Natural killer cell (primary cell): ENCODE measurements at regions not wholly inside any gene's neighbourhood (a gene's known extent, or its start where the extent isn't known, plus 50 kb on each side); places are given as distances from the start of the nearest gene placed in this dataset.
"Not testable (repeated sequence)": the region's sequence is repeated elsewhere in the genome, so short reads cannot be mapped to it uniquely, and the experiment has no call there.

Experiments used
- ATAC-seq, 3 donors: fragments of 150-1000 bp in 2 of 3; fragments of 200-7000 bp in 1 of 3; cut with Tn5 transposase; 1 replicate in 1 of 3; 2 replicates in 2 of 3; pipeline ENCODE4 v1.10.0; 2021; ENCODE audit warnings: mild to moderate bottlenecking in 2 of 3, moderate library complexity in 2 of 3
- DNase-seq, 2 donors: peaks; one replicate each; pipeline versions ENCODE4 v3.0.0 to v3.0.0-alpha.2; 2013 to 2021; ENCODE audit warnings: mixed read lengths in 1 of 2
- H3K27ac ChIP-seq: one replicate; pipeline ENCODE4 v1.5.1; 2013; ENCODE audit warnings: mild to moderate bottlenecking, low read length
- H3K27me3 ChIP-seq: one replicate; pipeline ENCODE4 v1.6.1; 2013; ENCODE audit warnings: low read length; ENCODE audit not compliant: control insufficient read depth, insufficient read depth
- H3K36me3 ChIP-seq: one replicate; pipeline ENCODE4 v1.6.1; 2013; ENCODE audit warnings: low read length; ENCODE audit not compliant: control insufficient read depth, insufficient read depth
- H3K4me1 ChIP-seq: one replicate; pipeline ENCODE4 v1.6.1; 2013; ENCODE audit warnings: low read length; ENCODE audit not compliant: control insufficient read depth, insufficient read depth
- H3K4me3 ChIP-seq: one replicate; pipeline ENCODE4 v1.5.1; 2013; ENCODE audit warnings: low read length
- H3K9me3 ChIP-seq: one replicate; pipeline ENCODE4 v1.6.1; 2013; ENCODE audit warnings: low read length; ENCODE audit not compliant: control insufficient read depth, insufficient read depth
- H3K27ac Mint-ChIP-seq, 2 donors: one replicate each; pipeline ENCODE4 v1.8.0; 2022; ENCODE audit warnings: mild to moderate bottlenecking in 2 of 2, mixed read lengths in 2 of 2, moderate library complexity in 1 of 2
- H3K27me3 Mint-ChIP-seq, 2 donors: one replicate each; pipeline ENCODE4 v1.8.0; 2022; ENCODE audit warnings: low read depth in 2 of 2, mixed read lengths in 2 of 2
- H3K36me3 Mint-ChIP-seq: one replicate; pipeline ENCODE4 v1.8.0; 2022; ENCODE audit warnings: mixed read lengths
- H3K4me1 Mint-ChIP-seq, 2 donors: one replicate each; pipeline ENCODE4 v1.8.0; 2022; ENCODE audit warnings: mixed read lengths in 2 of 2
- H3K4me3 Mint-ChIP-seq: one replicate; pipeline ENCODE4 v1.8.0; 2022; ENCODE audit warnings: mild to moderate bottlenecking, moderate library complexity, mixed read lengths
- H3K9me3 Mint-ChIP-seq, 2 donors: one replicate each; pipeline ENCODE4 v1.8.0; 2022; ENCODE audit warnings: mixed read lengths in 2 of 2
- WGBS: methylation state at CpG from one replicate; pipeline ENCODE4 v1.1.7; 2013; ENCODE audit warnings: missing lambda C conversion rate; ENCODE audit not compliant: insufficient coverage; 5-methylcytosine and 5-hydroxymethylcytosine counted together
- intact Hi-C: fragments of 100-400 bp; cut with micrococcal nuclease; formaldehyde crosslinking; loops from one replicate; pipeline ENCODE4 v1.14.2; 2022
- TF ChIP-seq, protein P1 (sequence below): fragments of 200-600 bp; IDR thresholded peaks from one replicate; pipeline ENCODE4 v1.8.0; 2022; ENCODE audit warnings: antibody characterized with exemption

DNA sequence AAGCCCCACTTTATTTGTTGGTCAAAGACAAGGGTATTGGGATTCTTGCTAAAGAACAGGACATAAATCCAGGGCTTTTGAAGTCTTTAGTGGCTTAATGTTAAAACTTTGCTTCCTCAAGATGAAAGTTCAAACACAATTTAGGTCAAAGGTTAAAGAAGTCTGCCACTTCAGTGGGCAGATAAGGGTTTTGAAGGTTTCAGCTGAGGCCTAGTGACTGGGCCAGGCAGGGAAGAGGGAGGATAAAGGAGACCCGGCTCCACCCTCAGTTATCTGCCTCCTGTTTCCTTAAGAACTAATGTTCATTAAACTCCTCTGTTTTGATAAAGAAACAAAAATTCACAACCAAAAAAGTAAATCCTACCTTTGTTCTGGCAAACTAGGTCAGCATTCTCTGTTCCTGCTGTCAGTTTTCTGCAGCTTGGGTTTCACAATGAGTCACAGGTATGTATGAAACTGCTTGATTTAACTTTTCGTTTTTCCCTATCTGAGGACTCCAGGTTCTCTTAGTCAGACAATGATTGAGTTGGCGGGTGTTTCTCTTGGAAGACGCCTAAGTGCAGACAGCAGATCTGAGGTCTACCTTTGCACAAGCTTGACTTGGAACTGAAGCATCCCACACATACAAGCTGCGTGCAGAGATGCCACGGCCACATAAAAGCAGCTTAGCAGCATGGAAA lies 208.3 kb downstream of the EXOC5 start:
- no peak overlapping the region for H3K4me3 Mint-ChIP-seq
- WGBS, result 71% methylated on average over 5 of the region's 6 CpGs
- H3K9me3 ChIP-seq, result no peaks in the 10 kb centered on the region
- no peak for ATAC-seq
- no peaks in the 10 kb centered on the region for H3K27me3 ChIP-seq
- H3K27me3 Mint-ChIP-seq, result peaks cover 8 to 13% of the 10 kb centered on the region in 2 donors
- no peaks in the 10 kb centered on the region for H3K4me1 ChIP-seq
- no peak overlapping the region for H3K27ac ChIP-seq
- H3K27ac Mint-ChIP-seq, result no peak overlapping the region
- no peak for DNase-seq
- intact Hi-C loops, result no loop called here
- TF ChIP-seq, protein P1, sequence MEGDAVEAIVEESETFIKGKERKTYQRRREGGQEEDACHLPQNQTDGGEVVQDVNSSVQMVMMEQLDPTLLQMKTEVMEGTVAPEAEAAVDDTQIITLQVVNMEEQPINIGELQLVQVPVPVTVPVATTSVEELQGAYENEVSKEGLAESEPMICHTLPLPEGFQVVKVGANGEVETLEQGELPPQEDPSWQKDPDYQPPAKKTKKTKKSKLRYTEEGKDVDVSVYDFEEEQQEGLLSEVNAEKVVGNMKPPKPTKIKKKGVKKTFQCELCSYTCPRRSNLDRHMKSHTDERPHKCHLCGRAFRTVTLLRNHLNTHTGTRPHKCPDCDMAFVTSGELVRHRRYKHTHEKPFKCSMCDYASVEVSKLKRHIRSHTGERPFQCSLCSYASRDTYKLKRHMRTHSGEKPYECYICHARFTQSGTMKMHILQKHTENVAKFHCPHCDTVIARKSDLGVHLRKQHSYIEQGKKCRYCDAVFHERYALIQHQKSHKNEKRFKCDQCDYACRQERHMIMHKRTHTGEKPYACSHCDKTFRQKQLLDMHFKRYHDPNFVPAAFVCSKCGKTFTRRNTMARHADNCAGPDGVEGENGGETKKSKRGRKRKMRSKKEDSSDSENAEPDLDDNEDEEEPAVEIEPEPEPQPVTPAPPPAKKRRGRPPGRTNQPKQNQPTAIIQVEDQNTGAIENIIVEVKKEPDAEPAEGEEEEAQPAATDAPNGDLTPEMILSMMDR, result no peak
- no peaks in the 10 kb centered on the region for H3K36me3 ChIP-seq
- no peaks in the 10 kb centered on the region for H3K9me3 Mint-ChIP-seq
- no peak overlapping the region for H3K4me3 ChIP-seq
- no peaks in the 10 kb centered on the region for H3K4me1 Mint-ChIP-seq
- no peaks in the 10 kb centered on the region for H3K36me3 Mint-ChIP-seq

DNA sequence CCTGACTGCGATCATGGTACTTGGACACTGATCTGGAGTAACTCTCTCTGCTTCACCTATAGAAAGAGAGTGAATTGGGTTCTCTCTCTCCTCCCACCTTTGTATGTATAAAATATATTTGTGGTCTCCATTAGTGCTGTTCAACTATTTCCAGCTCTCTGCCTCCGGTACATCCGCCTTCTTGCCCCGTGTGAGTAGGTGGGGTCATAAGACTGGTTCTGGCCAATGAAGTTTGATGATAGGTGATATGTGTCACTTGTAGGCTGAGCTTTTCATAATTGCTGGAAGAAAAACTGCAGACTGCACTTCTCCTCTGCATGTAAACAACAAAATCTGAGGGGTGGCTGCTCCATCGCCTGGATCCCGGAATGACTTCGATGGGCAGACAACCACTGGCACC lies 210.4 kb downstream of the EXOC5 start:
- Mint-ChIP-seq H3K27me3 (peaks cover 8 to 13% of the 10 kb centered on the region in 2 donors), H3K36me3 (no peaks in the 10 kb centered on the region), H3K4me3 (no peak overlapping the region), H3K4me1 (no peaks in the 10 kb centered on the region), H3K9me3 (no peaks in the 10 kb centered on the region), H3K27ac (no peak overlapping the region)
- 79% methylated on average over 6 of the region's 7 CpGs for WGBS
- Histone ChIP-seq H3K27me3 (no peaks in the 10 kb centered on the region), H3K4me3 (no peak overlapping the region), H3K4me1 (no peaks in the 10 kb centered on the region), H3K27ac (no peak overlapping the region), H3K36me3 (no peaks in the 10 kb centered on the region), H3K9me3 (no peaks in the 10 kb centered on the region)
- TF ChIP-seq, protein P1, result no peak
- ATAC-seq (no peak), DNase-seq (no peak)
- intact Hi-C loops, result no loop called here

DNA sequence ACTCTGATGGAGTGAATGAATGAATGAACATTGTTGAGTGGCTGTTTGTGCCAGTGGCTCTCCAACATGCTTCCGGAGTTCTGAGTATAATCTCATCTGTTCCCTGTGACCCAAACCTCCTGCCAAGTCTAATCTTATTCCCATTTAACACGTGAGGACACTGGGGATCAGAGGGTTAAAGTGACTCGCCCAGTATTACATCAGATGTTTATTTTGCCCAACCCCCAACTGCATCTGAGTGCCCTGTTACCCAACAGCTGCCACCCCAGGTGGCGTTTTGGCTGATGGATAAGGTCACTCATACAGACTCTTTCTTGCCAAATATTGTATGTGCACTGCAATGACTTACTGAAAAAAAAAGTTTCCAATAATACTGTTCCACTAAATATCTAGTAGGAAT lies 210.9 kb downstream of the EXOC5 start:
- Mint-ChIP-seq H3K4me3 (no peak overlapping the region), H3K36me3 (no peaks in the 10 kb centered on the region), H3K9me3 (no peaks in the 10 kb centered on the region), H3K4me1 (no peaks in the 10 kb centered on the region), H3K27me3 (peaks cover 6 to 11% of the 10 kb centered on the region in 2 donors), H3K27ac (no peak overlapping the region)
- intact Hi-C loops, result no loop called here
- no peak overlapping the region for H3K27ac ChIP-seq
- H3K9me3 ChIP-seq, result no peaks in the 10 kb centered on the region
- no peaks in the 10 kb centered on the region for H3K4me1 ChIP-seq
- no peaks in the 10 kb centered on the region for H3K27me3 ChIP-seq
- DNase-seq, result no peak
- no peaks in the 10 kb centered on the region for H3K36me3 ChIP-seq
- ATAC-seq, result no peak
- TF ChIP-seq, protein P1, result no peak
- WGBS, result 52% methylated on average over 4 of the region's 4 CpGs
- H3K4me3 ChIP-seq, result no peak overlapping the region

DNA sequence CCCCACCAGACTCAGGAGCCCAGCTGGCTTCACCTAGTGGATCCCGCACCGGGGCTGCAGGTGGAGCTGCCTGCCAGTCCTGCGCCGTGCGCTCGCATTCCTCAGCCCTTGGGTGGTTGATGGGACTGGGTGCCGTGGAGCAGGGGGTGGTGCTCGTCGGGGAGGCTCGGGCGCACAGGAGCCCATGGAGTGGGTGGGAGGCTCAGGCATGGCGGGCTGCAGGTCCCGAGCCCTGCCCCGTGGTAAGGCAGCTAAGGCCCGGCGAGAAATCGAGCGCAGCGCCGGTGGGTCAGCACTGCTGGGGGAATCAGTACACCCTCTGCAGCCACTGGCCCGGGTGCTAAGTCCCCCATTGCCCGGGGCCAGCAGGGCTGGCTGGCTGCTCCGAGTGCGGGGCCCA lies 212.2 kb downstream of the EXOC5 start:
- H3K4me1 Mint-ChIP-seq, H3K9me3 ChIP-seq, H3K27me3 ChIP-seq, H3K9me3 Mint-ChIP-seq, H3K27ac ChIP-seq, intact Hi-C loops, H3K36me3 Mint-ChIP-seq, DNase-seq, H3K4me1 ChIP-seq, H3K27ac Mint-ChIP-seq, H3K36me3 ChIP-seq, H3K4me3 ChIP-seq, H3K4me3 Mint-ChIP-seq, ATAC-seq, H3K27me3 Mint-ChIP-seq: not testable (repeated sequence)
- WGBS, result 95% methylated on average over 18 of the region's 24 CpGs
